Hepatocyte (in vitro differentiated cells): ENCODE measurements at regions not wholly inside any gene's neighbourhood (a gene's known extent, or its start where the extent isn't known, plus 50 kb on each side); places are given as distances from the start of the nearest gene placed in this dataset.

Experiments
- CTCF ChIP-seq: fragments of 200-600 bp; sonication (generic); IDR thresholded peaks from 2 replicates; pipeline ENCODE4 v1.5.1; 2016; ENCODE audit warnings: antibody characterized with exemption, mild to moderate bottlenecking; ENCODE audit not compliant: poor library complexity
- EZH2 ChIP-seq: fragments of 200-600 bp; sonication (generic); IDR thresholded peaks from 2 replicates; pipeline ENCODE4 v1.6.1; 2016; ENCODE audit warnings: antibody characterized with exemption, mild to moderate bottlenecking, borderline replicate concordance
- EZH2phosphoT487 ChIP-seq: fragments of 200-600 bp; sonication (generic); IDR thresholded peaks from one replicate; pipeline ENCODE4 v1.6.1; 2018; ENCODE audit warnings: antibody characterized with exemption, mild to moderate bottlenecking, low read depth, moderate library complexity; ENCODE audit not compliant: unreplicated experiment, severe bottlenecking

- TF ChIP-seq CTCF, result no peak
- no peak for TF ChIP-seq EZH2
- TF ChIP-seq EZH2phosphoT487, result no peak
These were observed 70.3 kb upstream of the HEY2 start for GRCh38 chr6:125679128-125679527.
